SU-DHL-6 (cell line): ENCODE measurements at regions not wholly inside any gene's neighbourhood (a gene's known extent, or its start where the extent isn't known, plus 50 kb on each side); places are given as distances from the start of the nearest gene placed in this dataset.

Experiments used
- CTCF ChIP-seq: fragments of 200-600 bp; sonication (generic); IDR thresholded peaks from one replicate; pipeline ENCODE4 v1.5.1; 2017; ENCODE audit warnings: antibody characterized with exemption, mild to moderate bottlenecking, low read length, moderate library complexity; ENCODE audit not compliant: insufficient read depth, poor library complexity, severe bottlenecking
- EZH2phosphoT487 ChIP-seq: fragments of 200-600 bp; sonication (generic), shearing (Covaris generic); conservative IDR thresholded peaks from 2 replicates; pipeline ENCODE4 v1.6.1; 2018; ENCODE audit warnings: mild to moderate bottlenecking, antibody characterized with exemption, low read length, moderate library complexity, mixed read lengths

- TF ChIP-seq CTCF (peak; percentile 16), EZH2phosphoT487 (no peak)
These were observed 231.9 kb upstream of the INTU start for GRCh38 chr4:127400731-127401346.
